Occipital lobe (tissue), 1 donor: ENCODE measurements at regions not wholly inside any gene's neighbourhood (a gene's known extent, or its start where the extent isn't known, plus 50 kb on each side); places are given as distances from the start of the nearest gene placed in this dataset.
"Not testable (repeated sequence)": the region's sequence is repeated elsewhere in the genome, so short reads cannot be mapped to it uniquely, and the experiment has no call there.

ENCODE experiments used
- DNase-seq: peaks from one replicate; lab custom pipeline; 2025; lab: John Stamatoyannopoulos, UW

DNA sequence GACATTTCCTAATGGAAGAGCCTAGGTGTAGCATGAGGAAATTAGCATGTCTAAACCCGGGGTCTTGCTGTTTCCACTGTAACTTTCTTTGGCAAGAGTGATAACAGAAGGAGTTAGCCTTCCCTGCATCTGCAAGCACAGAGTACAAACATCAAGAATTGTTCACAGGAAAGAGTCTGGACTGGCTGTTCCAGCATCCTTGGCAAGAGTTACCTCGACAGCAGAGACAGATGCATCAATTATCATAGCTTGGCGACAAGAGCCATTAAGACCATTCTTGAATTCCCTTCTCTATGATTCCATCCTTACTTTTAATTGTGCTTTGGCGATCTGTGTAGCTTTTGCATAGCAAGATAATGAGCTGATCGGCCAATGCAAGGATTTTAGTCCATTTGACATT lies 82.8 kb upstream of the RALGPS2 start:
- no peak for DNase-seq

DNA sequence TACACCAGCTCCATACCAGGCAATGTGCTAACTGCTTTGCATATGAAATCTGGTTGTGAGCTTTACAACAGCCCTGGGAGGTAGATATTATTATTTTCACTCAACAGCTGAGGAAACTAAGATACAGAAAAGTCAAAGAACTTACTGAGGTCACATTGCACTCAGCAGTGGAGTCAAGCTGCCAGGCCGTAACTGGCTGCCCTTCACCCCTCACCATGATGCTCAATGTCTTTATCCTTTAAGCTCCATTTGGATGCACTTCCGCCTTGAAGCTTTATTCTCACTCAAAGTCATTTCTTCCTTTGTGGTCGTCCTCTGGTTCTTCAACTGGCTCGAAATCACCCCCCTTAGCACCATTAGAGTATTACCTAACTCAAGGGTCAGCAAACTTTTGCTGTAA lies 81.7 kb upstream of the RALGPS2 start:
- DNase-seq = no peak

DNA sequence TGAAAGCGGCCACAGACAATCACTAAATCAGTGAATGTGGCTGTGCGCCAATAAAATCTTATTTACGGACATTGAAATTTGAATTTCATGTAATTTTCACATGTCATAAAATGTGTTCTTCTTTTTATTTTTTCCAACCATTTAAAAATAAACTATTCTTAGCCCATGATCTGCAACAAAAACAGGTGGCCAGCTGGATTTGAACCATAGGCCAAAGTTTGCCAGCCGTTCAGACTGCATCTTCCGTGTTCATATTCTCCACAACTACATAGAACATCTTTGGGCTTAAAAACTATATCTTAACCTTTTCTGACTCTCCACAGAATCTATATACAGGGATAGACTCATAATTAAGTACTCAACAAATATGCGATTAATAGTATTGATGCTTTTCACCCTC lies 81.2 kb upstream of the RALGPS2 start:
- no peak for DNase-seq

DNA sequence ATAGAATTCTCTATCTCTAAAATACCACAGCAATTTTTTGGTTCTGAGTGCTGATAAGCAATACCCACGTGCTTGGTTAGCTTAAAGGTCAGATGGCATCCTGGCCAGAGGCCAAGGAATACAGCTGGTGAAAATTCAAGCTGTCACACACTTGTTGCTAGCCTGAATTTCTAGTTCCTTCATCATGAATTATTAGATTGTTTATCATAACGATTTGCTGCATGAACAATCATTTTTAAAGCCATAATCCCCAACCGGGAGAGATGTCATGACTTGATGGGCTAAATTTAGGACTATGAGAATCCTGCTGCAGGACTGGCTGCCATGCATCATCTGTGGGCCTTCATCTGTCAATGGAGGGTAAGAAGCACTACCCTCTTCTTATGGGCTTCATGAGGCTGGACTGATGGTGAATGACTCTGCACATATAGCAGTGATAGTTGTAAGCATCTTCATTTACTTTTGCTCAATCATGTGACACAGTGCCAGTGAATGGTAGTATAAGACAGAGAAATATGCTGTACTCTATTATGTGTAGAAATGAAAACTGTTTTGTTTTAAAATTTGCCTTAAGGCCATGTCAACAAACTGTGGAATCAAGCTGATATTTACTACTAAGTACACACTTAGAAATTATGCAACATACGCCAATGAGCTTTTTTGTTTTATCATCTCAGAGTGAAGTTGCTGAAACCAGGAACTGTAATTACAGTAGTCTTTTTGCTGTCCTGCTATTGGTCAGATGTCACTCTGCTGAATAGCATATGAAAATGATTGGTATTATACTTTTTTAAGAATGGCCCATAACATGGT lies 80.5 kb upstream of the RALGPS2 start:
- DNase-seq = no peak

DNA sequence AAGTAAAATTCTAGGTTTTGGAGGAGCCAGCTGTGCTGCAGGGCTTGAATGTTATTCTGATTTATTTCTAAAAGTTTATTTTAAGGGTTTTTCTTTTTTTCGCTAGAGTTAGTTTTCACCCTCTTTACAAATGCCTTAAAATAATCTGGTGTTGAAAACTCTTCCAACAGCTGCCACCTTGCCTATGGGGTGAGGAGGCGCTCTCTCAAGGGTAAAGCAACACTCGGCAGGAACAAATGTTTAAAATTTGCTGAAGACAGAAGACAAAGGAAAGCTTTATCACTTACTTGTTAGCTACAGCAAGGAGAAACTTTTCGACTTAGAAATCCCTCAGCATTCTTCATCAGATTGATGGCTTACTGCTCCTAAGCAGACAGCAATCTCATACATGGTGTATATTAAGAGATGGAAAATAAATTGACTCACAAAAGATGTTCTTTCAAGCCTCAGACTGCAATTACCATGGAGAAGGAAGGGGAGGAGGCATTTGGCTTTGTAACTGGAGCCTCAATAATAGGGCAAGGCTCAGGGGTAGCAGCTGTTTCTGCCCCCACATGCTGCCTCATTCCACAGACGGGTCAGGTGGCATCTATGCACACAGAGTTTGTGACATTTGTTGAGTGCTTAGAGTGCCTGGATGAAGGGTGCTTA lies 79.8 kb upstream of the RALGPS2 start:
- no peak for DNase-seq

DNA sequence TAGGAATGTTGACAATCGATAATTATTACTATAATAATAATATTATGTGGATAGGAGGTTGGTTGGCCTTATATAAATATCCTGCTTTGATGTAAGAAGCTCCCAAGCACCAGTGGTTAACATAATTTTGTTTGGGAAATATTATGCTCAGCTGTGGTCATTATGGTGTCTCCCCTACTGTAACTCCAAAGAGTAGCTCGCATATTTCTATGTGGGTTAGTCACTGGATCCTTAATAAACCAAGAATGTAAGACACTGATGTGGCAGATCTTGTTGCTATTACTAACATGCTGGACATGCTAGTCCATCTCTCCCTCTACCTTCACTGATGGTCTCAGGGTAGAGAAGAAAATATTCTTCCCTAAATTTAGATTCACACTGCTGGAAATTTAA lies 79.2 kb upstream of the RALGPS2 start:
- DNase-seq = no peak

DNA sequence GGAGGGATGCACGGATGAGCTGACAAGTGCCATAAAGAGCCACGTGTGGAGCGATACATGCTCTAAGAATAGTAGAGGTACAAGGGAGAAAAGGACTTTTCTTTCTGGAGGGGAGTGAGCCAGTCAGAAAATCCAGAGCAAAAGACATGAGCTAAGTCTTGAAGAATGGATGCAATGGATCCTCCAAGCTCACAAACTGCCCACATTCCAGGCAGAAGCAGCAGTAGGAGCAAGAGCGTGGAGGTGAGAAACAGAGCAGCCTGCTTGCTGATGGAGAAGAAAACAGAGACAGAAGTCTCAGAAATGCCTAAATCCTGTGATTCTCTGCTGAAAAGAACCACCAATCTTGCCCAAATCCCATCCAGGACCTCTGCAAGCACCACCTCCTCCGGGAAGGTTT lies 78.2 kb upstream of the RALGPS2 start:
- no peak for DNase-seq

DNA sequence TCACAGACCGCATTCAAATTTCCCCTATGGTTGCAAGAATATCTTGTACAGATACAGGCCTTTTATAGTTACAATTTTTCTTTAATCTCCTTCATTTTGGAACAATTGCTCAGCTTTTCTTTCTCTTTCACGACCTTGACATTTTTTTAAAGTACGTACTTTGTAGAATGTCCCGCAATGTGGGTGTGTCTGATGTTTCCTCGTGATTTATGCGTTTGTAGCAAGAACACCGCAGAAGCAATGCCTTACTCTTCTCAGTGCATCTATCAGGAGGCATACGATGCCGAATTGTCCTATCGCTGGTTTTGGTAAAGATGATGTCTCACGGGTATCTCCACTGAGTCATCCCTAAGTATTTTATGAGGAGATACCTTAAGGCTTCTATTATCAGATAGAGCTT lies 76.9 kb upstream of the RALGPS2 start:
- no peak for DNase-seq

DNA sequence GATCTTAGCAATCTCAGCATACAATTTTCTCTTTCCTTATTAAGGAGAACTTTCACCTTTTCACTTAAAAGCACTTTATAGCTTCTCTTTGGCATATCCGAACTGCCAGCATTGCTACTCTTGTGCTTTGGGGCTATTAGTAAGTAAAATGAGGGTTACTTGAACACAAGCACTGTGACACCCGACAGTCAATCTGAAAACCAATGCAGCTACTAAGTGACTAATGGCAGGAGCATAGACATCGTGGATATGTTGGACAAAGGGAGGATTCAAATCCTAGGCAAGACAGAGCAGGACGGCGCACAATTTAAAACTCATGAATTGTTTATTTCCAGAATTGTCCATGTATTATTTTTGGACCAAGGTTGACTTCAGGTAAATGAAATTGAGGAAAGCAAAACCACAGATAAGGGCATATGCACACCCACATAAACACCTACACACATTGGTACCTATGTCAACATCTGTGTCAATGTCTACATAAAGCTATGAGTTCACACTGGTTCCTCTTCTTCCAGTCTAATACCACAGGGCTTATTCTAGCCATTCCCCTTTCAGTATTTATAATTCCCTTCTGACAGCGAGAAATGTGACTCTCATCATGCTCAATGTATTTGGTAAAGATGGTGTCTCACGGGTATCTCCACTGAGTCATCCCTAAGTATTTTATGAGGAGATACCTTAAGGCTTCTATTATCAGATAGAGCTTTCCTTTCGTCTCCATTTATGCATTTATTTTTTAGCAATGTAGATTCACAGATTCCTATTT lies 75.3 kb upstream of the RALGPS2 start:
- no peak for DNase-seq

DNA sequence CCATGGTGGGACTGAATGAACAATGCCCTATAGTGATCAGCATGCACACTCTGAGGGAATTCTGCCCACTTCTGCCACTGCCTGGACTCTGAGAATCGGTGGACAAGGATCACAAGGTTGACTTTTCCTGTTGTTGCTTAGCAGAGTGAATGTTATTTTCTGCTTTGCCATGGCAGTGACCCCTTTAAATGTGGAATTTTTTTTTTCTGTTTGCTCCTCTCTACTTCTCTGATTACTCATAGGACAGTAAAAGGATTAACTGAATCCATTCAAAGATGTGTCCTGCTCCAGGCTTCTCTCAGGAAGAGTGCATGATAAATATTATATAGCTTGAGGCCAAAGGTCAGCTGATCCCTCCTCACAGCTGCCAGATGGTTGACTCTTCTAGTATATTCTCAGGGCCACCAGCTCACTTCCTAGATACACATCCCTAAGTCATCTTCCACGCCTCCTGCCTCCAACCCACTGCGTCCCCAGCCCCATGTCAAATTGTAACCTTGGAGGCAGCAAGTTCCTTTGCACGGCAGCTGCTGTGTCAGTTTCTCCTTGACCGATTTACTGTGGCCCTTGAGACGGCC lies 74.0 kb upstream of the RALGPS2 start:
- no peak for DNase-seq

DNA sequence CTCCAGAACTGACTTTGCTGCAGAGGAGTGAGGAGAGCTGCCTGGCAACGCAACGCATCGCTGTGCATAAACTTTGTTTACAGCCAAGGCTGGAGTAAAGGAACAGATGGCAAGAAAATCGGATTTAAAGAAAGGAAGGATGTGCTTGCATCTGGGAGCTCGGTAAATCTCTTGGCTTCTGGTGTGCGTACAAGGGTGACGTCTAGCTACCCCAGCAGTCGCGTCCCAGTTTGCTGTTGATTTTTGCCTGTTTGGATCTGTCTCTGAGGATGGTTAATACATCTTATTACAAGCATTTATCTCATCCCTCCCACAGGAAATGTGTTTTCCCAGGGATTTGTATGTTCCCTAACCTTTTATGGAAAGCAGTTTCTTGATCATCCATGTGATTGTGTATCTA lies 73.3 kb upstream of the RALGPS2 start:
- peak; percentile 20 for DNase-seq

DNA sequence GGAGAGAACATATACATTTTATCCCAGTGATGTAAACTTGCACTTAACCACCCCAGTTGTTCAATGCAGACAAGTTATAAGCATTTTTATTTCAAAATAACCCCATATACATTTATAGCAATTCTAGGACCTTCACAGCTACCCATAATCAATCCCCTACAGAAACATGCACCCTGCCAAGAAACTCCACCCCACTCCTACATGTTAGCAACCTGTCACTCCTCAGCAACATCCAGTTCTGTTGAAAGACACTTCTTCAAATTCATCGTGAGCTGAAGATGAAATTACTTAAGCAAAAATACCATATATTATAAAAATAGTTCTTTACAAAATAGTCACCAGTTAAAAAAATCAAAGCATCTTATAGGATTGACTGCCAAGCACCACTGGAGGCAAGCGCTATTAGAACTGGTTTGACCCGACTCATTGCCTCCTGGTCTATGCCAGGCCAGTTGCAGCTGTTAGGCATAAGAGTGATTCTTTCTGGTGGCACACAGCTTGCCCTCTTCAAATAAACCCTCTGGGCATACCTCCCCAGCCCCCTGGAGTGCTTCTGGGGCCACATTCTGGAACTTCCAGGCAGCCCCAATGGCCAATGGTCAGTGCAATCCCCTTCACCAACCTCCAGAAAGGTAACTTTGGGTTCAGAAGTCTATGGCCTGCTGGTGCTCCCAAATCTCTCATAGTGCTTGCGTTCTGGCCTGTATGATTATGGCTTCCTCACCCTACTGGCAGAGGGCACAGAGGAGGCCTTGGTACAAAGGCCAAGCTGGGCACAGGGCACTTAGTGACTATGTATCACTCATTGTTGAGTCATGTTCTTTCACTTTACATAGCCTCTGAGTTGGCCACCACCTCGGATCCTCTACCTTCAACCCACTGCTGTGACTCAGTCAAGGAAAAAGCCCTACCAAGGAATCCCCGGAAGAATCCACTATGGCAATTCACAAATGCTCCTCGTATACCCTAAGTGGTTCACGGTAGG lies 72.2 kb upstream of the RALGPS2 start:
- no peak for DNase-seq

DNA sequence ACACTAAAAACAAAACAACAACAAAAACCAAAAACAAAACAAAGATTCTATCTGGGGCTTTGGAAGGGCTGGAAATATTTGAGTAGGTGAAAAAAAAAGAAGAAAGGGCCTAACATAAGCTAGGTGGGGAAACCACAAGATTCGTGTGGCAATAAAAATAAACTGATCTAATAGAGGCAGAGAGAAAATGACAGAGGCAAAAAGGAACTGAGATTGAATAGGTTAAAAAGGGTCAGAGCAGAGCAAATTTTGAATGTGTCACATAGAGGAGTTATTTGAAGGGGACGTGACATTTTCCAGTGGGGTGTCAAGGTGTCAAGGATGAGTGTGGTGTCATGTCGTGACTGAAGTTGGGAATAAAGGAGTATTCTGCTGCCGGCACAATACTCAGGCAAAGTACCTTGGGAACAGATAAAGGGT lies 65.2 kb upstream of the RALGPS2 start:
- DNase-seq = no peak

DNA sequence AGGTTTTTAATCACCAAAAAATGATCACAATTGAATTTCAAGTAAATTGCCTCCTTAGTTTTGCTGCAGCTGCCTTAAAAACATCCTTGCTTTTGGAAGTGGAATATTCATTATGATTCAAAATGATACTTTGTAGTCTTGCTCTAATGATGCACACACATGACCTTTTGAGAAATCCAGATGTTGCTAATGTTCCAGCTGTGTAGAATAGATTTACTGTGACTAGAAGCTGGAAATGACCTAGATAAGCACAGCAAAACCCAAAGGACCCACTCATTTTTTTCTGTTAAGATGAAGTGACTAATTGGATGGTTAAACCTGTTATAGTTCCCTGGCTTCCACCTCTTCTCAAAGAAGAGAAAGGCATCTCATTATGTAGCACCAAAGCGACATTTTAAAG lies 64.6 kb upstream of the RALGPS2 start:
- no peak for DNase-seq

DNA sequence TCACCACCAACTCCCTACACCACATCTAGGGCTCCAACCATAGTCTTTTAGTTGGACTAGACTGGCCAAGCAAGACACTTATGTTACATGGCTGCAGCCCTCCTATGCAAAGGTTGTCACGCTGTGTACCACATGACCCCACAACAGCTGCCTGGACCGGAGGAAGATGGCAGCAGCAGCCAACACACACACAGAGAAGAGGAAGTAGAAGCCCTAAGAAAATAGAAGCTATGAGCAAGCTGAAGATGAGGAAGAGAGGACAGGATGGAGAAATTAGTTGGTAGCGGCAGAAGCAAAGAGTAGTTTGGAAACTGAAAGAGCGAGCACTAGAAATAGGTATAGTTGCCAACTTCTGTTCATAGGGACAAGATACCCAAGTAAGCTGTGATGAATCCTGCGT lies 60.8 kb upstream of the RALGPS2 start:
- DNase-seq = no peak

DNA sequence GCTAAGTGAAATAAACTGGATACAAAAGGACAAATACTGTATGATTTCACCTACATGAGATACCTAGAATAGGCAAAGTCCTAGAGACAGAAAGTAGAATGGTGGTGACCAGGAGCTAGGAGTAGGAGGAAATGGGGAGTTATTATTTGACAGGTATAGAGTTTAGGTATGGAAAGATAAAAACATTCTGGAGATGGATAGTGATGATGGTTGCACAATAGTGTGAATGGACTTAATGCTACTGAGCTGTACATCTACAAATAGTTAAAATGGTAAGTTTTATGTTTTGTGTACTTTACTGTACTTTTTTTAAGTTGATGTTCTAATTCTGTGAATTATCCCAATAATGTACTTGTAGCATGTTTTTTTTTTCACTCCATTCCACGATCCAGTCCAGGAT lies 59.5 kb upstream of the RALGPS2 start:
- DNase-seq = no peak

DNA sequence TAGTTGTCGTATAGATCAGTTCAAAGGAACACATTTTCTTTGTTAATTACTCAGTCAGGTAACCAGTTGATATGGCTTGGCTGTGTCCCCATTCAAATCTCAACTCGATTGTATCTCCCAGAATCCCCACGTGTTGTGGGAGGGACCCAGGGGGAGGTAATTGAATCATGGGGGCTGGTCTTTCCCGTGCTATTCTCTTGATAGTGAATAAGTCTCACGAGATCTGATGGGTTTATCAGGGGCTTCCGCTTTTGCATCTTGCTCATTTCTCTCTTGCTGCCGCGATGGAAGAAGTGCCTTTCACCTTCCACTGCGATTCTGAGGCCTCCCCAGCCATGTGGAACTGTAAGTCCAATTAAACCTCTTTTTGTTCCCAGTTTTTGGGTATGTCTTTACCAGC lies 58.2 kb upstream of the RALGPS2 start:
- DNase-seq = not testable (repeated sequence)

DNA sequence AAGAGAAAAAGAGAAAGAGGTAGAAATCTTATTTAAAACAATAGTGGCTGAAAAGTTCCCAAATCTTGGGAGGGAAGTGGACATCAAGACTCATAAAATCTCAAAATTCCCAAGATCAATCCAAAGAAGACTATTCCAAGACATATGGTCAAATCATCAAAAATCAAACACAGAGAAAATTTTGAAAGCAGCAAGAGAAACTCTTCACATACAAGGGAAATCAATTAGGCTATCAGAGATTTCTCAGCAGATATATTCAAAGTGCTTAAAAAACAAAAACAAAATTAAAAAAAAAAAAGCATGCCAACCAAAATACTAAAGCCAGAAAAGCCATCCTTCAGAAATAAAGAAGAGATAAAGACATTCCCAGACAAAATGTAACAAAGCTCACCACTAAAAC lies 52.6 kb upstream of the RALGPS2 start:
- no peak for DNase-seq

DNA sequence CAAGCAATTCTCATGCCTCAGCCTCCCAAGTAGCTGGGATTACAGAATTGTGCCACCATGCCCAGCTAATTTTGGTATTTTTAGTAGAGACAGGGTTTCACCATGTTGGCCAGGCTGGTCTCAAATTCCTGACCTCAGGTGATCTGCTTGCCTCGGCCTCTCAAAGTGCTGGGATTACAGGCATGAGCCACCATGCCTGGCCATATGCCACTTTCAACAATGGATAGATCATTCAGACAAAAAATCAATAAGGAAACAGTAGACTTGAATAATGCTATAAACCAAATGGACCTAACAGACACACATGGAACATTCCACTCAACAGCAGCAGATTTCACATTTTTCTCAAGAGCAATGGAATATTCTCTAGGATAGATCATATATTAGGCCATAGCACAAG lies 50.5 kb upstream of the RALGPS2 start:
- not testable (repeated sequence) for DNase-seq
